ENCODE measurements at regions not wholly inside any gene's neighbourhood (a gene's known extent, or its start where the extent isn't known, plus 50 kb on each side); places are given as distances from the start of the nearest gene placed in this dataset.

GRCh38 chr1:168640182-168640581 is 63.8 kb downstream of the XCL1 start:
- ChIA-PET POLR2A (no interaction called here), CTCF (no interaction called here)
- no peak for DNase-seq (ENCODE audit: extremely low spot score)
- no peak for TF ChIP-seq NFRKB (IDR thresholded peaks at IDR 0.05)
- TF ChIP-seq PKNOX1 (IDR thresholded peaks at IDR 0.05), result no peak
- no peak for TF ChIP-seq TARDBP (IDR thresholded peaks at IDR 0.05)
- no peak for TF ChIP-seq FOXK2 (IDR thresholded peaks at IDR 0.05)
- TF ChIP-seq HDGF (IDR thresholded peaks at IDR 0.05; ENCODE audit: borderline replicate concordance), result no peak
- no peak for TF ChIP-seq ZNF384 (IDR thresholded peaks at IDR 0.05)
- TF ChIP-seq FOXA1 (IDR thresholded peaks at IDR 0.05), result no peak
- no peak for TF ChIP-seq FOXM1 (IDR thresholded peaks at IDR 0.05; ENCODE audit: borderline replicate concordance)
- no peak for TF ChIP-seq SUZ12 (IDR thresholded peaks at IDR 0.05)
- no peak for TF ChIP-seq SP1 (IDR thresholded peaks at IDR 0.05)
- no peak for TF ChIP-seq ELF4 (IDR thresholded peaks at IDR 0.05)
- TF ChIP-seq ARNT (IDR thresholded peaks at IDR 0.05), result no peak
- no peak for TF ChIP-seq LEF1 (IDR thresholded peaks at IDR 0.05; ENCODE audit: borderline replicate concordance)
- no peak for TF ChIP-seq L3MBTL2 (conservative IDR thresholded peaks at IDR 0.05)
- no peak for TF ChIP-seq CTBP1 (IDR thresholded peaks at IDR 0.05; ENCODE audit: borderline replicate concordance)

DNA sequence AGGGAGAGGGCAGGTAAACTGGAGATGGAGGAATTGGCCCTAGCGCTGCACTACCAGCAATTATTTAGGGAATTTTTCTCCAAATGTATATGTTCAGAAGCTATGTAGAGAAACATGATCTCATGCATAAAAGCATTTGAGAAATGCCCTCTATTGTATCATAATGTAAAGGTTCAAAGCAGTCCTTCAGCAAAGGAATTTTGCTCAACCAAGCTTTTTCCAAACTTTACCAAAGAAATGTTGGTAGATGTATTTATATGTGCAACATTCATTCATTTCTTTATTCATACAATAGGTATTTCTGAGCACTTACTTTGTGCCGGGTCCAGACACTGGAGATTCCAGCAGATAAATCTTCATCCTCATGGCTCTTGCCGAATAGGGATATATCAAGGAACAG is 64.4 kb downstream of the XCL1 start:
- TF ChIP-seq SUZ12 (IDR thresholded peaks at IDR 0.05) (no peak), LEF1 (IDR thresholded peaks at IDR 0.05; ENCODE audit: borderline replicate concordance) (no peak), FOXK2 (IDR thresholded peaks at IDR 0.05) (no peak), CTBP1 (IDR thresholded peaks at IDR 0.05; ENCODE audit: borderline replicate concordance) (no peak), HDGF (IDR thresholded peaks at IDR 0.05; ENCODE audit: borderline replicate concordance) (no peak), PKNOX1 (IDR thresholded peaks at IDR 0.05) (no peak), NFRKB (IDR thresholded peaks at IDR 0.05) (no peak), TARDBP (IDR thresholded peaks at IDR 0.05) (no peak)
- ChIA-PET POLR2A (no interaction called here), CTCF (interaction anchor here (0.6 kb wide), 1 partner anchor 73 kb away, joined by 3 read pairs; no protein-coding TSS in a partner anchor)
- DNase-seq (ENCODE audit: extremely low spot score), result no peak

DNA sequence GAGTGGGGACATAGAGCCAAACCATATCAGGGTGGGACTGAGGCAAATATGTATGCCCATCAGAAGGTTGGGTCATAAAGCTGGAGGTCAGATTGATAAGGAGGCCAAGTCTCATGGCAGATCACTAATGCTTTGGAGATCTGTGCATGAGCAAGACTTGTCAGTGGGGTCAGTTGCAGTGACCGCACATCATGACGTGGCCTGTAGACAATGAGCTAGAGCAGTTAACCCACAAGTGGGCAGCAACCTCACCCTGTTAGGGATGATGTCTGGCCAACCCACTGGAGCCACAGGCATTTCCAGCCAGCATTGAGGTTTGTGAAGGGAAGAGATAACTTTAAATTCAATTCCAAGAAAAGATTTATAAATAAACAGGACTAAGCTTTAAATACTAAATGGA is 66.7 kb downstream of the XCL1 start:
- CTCF ChIA-PET, result no interaction called here
- no peak for TF ChIP-seq L3MBTL2 (conservative IDR thresholded peaks at IDR 0.05)
- no peak for TF ChIP-seq PKNOX1 (IDR thresholded peaks at IDR 0.05)
- TF ChIP-seq ELF4 (IDR thresholded peaks at IDR 0.05), result no peak
- TF ChIP-seq HDGF (IDR thresholded peaks at IDR 0.05; ENCODE audit: borderline replicate concordance), result no peak
- no peak for TF ChIP-seq ARNT (IDR thresholded peaks at IDR 0.05)
- TF ChIP-seq FOXM1 (IDR thresholded peaks at IDR 0.05; ENCODE audit: borderline replicate concordance), result no peak
- TF ChIP-seq TARDBP (IDR thresholded peaks at IDR 0.05), result no peak
- DNase-seq (ENCODE audit: extremely low spot score), result no peak
- POLR2A ChIA-PET, result no interaction called here

Data from HEK293T (cell line).